ENCODE measurements at regions not wholly inside any gene's neighbourhood (a gene's known extent, or its start where the extent isn't known, plus 50 kb on each side); places are given as distances from the start of the nearest gene placed in this dataset.

DNA sequence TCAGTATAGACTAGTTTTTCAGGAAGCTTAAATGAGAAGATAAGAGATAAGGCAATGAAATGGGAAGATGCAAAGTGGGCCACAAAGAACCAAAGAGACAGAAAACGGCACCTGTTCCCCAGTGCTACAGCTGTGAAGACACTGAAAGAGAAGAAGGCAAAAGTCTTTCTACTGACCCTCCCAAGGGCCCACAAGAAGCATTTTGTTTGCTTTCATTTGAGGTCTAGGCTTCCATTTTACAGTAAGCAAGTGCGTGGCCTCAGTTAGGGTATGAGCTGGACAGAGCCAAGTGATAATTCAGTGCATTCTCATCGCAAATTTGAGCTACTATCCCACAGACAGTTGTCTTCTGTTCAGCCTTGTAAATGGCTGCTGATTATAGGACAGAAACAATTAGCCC, 53.4 kb upstream of the STK17B start:
- DNase-seq (ENCODE audit: low read depth in 2 of 2), result no peak

DNA sequence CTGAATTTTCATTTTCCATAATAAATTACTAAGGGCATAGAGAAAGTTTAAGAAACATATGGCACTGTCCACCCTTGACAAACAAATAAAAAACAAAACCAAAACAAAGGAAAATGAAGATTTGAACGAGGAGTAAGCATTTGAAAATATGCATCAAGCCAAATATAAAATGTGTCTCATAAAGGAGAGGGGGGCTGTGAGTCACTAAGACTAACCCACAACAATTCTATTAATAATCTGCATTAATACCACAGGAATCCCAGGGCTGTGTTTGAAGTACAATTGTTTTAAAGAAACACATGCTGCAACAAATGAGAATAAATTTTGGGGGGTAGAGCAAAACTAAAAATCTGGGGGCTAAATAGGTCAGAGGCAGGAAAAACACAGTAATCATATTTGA, 53.8 kb upstream of the STK17B start:
- no peak for DNase-seq (ENCODE audit: low read depth in 2 of 2)

DNA sequence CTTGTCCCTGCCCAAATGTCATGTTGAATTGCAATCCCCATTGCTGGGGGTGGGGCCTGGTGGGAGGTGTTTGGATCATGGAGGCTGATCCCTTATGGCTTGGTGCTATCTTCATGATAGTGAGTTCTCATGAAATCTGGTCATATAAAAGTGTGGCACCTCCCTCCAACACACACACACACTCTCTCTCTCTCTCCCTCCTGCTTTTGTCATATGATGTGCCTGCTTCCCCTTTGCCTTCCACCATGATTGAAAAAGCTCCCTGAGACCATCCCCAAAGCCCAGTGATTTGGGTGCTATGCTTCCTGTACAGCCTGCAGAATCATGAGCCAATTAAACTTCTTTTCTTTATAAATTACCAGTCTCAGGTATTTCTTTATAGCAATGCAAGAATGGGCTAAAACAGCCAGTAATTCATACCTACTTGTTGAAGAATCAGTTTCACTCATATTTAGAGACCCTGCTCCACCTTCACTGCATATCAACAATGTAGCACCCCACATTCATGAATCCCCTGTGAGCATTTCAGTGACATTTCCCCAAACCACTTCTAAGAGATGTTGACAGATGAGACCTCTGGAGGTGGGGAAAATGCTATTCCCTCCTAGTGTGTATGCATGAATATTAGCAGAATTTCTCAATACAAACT, 54.8 kb upstream of the STK17B start:
- no peak for DNase-seq (ENCODE audit: low read depth in 2 of 2)

DNA sequence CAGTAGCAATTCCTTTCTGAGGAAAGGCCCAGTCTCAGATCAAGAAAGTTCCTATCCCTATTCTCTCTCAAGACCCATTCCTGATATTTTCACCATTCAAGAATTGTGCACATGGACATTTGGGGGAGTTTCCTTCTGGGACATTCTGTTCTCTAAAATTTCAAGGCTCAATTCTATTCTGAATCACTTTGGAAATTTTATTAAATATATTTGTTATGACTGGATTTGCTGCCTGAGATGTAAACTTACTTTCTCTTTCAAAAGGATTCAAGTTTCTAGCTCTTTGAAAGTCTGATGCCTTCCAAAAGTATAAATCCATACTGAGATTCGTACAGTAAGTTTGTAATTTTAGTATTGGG, 55.3 kb upstream of the STK17B start:
- no peak for DNase-seq (ENCODE audit: low read depth in 2 of 2)

DNA sequence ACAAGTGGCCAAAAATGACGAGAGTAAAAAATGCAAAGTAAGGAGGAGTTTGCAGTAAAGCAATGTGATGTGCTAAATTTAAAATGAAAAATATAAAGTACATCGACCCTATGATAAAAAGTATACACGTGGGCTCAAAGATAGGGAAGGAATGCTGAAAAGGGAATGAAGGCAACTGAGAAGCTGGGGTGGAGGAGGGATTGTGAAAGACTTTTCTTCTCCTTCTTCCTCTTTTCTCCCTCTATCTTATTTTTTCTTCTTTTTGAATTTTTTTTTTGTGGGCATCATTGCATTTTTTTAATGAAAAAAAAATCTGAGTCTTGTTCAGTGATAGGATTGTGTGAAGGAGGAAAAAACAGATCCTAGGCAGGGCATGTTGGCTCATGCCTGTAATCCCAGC, 57.6 kb upstream of the STK17B start:
- no peak for DNase-seq (ENCODE audit: low read depth in 2 of 2)

DNA sequence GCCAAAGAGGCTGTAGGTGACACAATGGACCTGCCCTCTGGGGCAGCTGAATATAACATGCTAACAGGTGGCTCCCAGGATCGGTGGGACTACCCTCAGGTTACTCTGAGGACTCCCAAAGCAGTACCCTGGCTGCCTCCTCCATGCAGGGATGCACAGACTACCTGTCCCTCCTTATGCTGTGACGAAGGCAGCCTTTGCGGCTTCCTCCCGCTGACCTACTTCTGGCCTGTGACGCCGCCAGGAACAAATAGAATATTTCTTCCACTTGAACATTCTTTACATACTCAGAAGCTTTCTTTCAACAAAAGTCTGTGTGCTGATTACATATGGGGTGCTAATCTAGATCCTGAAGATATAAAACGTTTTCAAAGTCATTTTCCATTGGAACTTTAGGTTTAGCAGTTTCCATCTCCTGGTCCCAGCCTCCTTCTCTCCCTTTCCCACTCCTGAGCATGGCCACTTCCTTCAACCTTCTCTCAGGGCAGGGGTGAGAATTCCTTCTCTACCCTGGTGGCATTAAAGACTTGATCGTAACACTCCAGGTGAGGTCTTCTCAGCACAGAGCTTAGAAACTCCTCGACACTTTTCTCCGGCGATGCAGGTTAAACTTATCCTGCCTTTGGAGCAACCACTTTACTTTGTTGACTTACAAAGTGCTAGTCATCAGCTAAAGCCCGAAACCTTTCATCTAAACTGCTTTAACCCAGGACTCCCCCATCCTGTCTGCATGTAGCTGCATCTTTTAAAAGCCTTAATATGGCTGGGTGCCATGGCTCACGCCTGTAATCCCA, 58.9 kb upstream of the STK17B start:
- no peak for DNase-seq (ENCODE audit: low read depth in 2 of 2)

DNA sequence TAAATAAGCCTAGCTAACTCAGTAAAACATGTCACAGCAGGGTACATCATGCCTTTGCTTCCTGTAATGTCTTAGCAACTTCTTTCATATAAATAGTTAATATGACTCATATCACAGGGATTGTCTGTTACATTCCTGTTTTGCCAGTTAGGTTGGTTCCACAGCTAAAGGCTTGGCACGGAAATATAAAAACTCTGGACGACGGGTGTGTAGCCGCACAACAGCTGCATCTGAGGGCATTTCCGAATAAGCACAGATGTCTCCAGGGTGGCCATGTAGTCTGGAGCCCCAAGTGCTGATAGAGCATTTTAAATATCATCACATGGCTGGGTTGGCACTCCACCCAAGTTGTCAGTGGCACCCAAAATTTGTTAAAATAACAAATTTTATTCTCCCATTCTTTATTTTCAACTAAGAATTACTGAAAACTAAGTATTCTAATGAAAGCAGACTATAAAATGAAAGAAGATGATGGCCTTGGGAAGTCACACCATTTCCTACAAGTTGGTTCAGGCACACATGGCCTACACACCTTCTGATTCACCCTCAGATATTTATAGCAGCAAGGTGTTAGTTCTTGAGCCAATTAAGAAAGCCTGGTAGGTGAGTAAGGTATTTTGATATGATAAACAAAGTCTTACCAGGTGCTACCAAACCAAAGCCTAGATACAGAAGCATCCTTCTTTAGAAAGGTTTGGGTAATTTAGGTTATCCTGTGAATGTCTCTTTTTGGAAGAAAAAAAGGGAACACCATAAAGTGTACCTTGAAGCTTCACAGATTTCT, 61.8 kb upstream of the STK17B start:
- no peak for DNase-seq (ENCODE audit: low read depth in 2 of 2)

DNA sequence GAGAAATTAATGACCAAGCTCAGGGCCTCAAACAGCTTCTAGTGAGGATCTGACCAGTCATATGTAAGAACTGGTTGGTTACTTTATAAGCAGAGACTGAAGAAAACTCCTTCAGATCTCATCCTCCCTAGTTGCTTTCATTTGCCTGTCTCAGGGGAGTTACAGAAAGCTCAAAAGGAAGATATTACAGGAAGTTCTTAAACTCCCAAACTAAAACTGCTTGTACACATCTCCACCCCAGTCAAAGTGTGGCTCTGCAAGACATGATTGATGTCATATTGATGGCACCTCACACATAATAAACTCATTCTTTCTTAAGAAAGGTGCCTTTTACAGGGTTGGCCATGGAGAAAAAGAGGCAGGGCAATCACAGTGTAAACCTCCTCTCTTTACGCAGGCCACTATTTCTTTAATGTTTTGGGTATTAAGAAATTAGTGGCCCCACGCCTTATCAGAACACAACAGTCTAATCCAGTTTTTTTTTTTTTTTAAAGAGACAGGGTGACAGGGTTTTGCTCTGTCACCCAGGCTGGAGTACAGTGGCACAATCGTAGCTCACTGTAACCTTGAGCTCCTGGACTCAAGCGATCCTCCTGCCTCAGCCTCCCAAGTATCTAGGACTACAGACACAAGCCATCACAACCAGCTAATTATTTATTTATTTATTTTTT, 62.6 kb upstream of the STK17B start:
- DNase-seq (ENCODE audit: low read depth in 2 of 2), result no peak

DNA sequence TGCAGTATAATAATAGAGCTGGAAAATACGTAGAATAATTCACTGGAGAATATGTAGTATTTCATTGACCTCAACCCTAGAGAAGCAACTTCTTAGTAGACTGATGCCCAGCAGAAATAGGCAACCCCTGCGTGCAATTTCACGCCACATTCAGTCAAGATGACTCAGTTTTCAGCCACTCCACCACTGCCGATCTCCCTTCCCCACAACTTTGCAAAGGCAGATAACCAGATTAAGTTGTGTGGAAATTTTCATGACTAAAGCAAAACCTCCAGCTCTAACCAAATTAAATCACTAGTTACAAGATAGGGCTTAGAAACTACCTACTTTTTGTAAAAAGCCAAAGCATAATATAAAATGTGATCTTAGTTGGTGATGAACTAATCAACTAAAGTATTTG, 63.3 kb upstream of the STK17B start:
- DNase-seq (ENCODE audit: low read depth in 2 of 2), result peak in 1 of 2 donors; percentile 55

DNA sequence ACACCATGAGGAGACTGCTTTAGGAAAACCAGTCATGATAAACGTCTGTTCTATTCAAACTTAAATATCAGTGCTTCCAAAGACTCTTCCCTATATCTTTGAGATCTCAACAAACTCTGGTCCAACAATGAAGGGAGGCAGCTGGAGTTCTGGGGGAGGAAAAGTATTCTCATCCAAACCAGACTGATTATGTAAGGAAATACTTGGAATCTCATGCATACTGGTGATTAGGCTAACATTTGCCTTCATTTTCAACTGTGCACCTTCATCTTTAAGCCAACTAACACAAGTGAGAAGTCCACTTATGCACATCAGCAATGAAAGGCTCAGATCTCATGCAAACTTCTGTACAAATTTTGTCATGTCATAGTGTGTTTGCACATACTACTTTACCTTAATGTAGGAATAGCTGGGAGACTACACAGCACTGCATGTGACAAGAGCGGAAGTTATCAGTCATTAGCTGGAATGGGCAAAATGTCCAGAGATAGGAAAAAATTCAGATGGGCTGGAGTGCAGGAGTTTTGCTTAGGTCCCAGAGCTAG, 67.5 kb upstream of the STK17B start:
- DNase-seq (ENCODE audit: low read depth in 2 of 2), result no peak

DNA sequence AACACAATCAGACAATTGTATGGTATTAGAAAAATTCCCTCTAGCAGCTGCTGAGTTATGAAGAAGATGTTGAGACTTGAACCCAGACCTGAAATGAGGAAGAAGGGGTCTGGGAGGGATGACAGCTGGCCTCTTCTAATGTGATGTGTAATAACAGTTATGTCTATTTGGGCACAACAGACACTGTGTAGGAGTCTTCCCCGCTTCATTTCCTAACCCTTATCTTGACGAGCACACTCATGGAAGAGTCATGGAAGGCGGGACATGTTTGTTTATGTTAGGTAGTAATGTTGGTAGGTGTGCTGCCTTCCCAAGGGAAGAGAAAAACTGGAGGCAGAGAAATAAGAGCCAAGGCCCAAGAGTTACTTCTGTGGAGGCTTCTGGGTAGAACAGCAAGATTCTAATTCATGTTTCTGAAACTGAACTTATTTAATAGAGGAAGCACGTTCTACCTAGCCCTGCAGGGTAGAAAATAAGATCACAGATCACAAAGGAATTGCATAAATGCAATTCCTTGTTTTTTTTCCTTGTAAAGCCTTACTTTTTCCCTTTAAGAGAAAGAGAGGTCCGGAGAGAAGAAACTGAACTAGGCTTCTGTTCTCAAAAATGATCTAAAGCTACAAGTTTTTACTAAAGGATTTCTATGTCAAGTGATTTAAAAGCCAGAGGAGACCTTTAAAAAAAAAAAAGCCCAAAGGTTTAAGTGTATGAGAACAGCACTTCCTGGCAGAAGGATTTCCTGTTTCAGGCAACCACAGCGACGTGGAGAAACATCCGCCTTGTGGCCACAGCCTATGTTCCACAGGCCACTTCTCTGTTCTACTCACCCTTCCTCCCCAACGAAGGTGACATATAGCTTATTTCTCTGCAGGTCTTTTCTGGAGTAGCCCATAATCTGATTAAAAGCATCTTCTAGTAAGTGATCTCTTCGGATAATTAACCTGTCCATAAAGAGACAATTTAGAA, 68.5 kb upstream of the STK17B start:
- DNase-seq (ENCODE audit: low read depth in 2 of 2), result peak; percentile 58 to 69

DNA sequence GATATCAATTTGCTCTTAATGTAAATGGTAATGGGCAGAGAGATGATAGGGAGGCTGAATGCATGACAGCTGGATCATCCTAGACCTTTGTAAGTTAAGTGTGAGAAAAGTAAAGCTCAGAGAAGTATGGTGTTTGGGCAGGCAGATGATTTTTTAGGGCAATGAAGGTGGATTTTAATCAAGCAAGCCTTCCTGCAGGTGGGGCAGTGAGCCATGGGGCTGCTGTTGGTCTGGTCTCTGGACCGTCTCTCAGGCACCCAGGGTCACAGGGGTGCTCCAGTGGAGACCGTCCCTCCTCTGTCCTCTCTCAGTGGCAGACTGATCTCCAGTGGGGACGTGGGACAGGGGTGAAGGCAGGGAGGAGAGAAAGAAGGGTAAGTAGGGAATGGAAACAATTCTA, 69.8 kb upstream of the STK17B start:
- no peak for DNase-seq (ENCODE audit: low read depth in 2 of 2)

DNA sequence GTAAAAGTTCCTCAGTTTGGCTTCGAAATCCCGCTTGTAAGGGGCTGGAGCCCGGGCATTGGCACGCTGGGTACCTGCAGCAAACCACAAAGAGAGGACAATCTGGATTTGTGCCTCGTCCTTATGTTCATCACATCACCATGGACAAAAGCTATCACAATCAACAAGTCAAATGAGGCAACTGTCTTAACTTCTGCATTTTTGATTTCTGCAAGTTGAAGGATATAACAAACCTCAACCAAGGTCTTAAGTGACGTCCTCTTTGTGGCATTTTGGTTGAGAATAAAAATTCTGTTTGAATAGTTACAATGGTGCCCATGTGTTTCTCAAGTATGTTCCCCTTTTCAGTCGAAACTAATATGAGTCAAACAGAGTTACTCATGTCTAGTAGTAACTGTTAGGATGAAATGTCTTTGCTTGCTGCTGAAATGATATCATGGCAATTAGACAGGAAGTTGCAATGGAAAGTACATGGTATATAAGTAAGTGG, 70.8 kb upstream of the STK17B start:
- DNase-seq (ENCODE audit: low read depth in 2 of 2), result no peak

DNA sequence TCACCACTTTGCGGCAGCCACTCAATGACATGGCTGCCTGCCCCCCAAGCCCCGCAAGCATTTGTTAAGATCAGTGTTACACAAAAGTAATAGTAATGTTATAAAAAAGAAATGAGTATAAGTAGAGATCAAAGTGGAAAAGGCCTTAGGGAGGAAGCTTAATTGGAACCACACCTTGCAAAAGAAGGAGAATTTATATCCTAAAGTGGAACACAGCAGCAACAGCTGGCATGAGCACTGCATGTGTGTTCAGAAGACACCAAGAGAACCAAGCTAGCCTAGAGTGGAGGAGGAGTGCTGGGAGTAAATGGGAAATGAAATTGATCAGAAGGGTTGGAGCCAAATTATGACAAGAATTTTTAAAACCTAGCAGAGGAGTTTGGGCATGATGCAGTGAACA, 73.1 kb upstream of the STK17B start:
- DNase-seq (ENCODE audit: low read depth in 2 of 2), result no peak

DNA sequence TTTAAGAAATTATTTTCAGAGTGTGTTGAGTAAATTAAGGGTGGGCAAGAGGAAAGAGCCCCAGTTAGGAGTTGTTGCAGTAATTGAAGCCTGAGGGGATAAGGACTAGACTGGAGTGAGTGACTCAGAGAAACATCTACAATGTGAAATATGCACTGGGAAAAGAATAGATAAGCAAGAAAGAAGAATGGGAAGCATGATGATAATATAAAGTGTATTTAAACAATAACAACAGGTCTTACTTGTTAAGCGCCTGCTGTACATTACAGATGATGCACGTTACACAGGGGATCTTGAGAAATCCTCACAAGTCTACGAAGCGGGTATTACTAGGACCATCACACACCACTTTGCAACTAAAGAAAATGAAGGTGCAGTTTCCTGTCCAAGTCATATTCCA, 73.6 kb upstream of the STK17B start:
- no peak for DNase-seq (ENCODE audit: low read depth in 2 of 2)

DNA sequence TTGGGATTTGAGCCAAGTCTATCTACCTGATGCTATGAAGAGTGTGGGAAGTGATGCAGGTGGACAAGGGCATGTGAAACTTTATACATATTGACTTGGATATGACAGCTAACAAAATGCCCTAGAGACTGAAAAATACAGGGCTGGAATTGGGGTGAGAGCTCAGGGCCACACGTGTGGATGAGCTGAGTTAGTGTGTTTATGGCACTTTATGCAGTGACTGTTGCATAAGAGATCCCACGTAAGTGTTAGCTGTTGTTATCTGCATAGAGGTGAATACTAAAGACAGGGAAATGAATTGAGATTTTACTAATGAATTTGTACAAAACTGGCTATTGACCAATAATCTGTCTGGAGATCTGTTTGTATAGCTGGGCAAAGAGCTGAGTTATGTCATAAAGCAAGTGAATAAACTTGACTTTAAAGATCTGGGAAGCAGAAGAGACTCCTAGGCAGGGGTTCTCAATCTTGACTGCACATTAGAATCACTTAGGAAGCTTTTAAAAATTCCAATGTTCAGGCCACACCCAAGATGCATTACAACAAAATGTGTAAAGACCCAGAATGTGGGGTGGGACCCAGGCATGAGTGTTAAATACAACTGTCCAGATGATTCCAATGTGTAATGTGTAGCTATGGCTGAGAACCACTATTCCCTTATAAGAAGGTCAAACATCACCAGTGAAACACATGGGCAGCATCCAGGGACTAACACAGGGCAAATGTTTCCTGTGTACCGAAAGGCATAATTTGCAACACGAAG, 74.2 kb upstream of the STK17B start:
- no peak for DNase-seq (ENCODE audit: low read depth in 2 of 2)

DNA sequence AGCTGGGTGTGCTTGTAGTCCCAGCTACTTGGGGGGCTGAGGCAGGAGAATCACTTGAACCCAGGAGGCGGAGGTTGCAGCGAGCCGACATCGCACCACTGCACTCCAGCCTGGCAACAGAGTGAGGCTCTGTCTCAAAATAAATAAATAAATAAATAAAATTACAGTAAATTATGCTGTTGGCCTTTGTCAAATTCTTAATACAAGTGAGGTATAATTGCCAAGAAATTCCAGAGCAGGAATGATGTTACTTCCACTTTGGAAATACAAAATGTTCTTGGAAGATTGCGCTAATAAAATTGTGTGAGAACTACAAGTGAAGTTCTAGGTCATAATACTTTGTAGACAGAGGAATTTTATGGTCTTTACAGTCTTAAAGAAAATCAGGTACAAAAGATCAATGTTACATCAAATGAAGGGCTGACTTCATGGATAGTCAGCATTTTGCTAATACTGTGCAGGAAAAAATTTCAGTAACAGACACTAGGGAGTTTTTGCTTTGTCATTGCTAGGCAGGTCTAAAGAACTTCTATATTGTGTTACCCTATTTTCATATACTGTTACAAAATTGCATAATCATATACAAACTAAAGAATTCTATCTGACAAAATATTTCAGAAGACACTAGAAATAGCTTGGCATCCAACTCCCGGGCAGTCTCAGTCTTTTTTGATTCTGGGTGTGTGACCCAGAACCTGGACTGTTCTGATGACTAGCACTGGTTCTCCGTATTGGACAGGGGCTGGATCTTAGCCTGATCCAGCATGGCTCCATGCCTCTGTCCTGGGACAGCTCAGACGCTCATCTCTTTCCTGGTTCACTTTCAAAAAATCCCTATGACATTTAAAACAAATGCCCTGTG, 76.0 kb upstream of the STK17B start:
- no peak for DNase-seq (ENCODE audit: low read depth in 2 of 2)

DNA sequence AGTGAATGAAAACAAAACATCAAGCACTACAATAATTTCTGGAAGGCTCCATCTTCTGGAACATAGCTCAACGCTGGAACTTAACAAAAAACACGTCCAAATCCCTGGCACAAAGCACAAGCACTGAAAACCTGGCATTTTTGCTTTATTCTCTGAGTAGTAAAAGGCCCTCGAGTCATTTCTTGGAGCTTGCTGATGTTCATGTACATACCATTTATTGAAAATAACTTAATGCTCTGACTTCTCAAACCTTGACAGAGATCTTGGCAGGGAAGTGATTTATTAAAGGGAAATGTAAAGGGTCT, 76.5 kb upstream of the STK17B start:
- DNase-seq (ENCODE audit: low read depth in 2 of 2), result no peak

DNA sequence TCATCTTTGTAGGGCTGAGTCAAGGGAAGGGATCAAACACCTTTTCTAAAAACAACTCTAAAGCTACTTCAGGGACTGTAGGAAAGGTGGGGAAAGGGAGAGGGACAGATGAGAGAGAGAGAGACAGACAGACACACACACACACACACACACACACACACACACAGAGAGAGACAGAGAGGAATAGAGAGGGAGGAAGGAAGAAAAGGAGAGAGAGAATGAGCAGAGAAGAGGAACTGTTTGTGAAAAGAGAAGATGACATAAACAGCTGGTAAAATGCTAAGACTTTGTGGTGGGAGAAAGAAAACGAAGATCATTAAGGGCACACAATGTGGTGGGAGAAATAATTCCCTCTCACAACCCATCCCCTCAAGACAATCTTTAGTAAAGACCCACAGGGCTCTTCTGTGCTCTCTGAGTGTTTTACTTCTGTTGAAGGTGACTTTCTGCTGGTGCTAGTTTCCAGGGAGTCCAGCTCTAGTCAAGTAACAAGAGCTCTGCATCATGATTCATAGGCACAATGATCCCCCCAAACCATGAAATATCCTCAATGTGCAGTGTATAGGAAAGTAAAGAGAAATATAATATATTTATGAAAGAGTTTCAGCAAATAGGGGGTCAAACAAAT, 77.2 kb upstream of the STK17B start:
- DNase-seq (ENCODE audit: low read depth in 2 of 2), result no peak

Data from stimulated activated CD4-positive, alpha-beta T cell treated with anti-CD3 and anti-CD28 coated beads, Interleukin-4, amount 100 ng/mL, for 48 hours (primary cell).